Neural crest cell (in vitro differentiated cells): ENCODE measurements at regions not wholly inside any gene's neighbourhood (a gene's known extent, or its start where the extent isn't known, plus 50 kb on each side); places are given as distances from the start of the nearest gene placed in this dataset.

Experiments used
- DNase-seq: peaks from one replicate; pipeline ENCODE4 v3.0.0; 2021; ENCODE audit warnings: low read depth, mixed read lengths, low spot score
- H3K27ac Mint-ChIP-seq: one replicate; pipeline ENCODE4 v1.8.0; 2021; ENCODE audit warnings: mild to moderate bottlenecking, mixed read lengths; ENCODE audit not compliant: unreplicated experiment
- H3K27me3 Mint-ChIP-seq: 2 replicates; pipeline ENCODE4 v1.8.0; 2021; ENCODE audit warnings: low read depth, mild to moderate bottlenecking, mixed read lengths
- H3K36me3 Mint-ChIP-seq: 2 replicates; pipeline ENCODE4 v1.8.0; 2021; ENCODE audit warnings: low read depth, mild to moderate bottlenecking, mixed read lengths
- H3K4me1 Mint-ChIP-seq: 2 replicates; pipeline ENCODE4 v1.8.0; 2021; ENCODE audit warnings: mixed read lengths
- H3K4me3 Mint-ChIP-seq: one replicate; pipeline ENCODE4 v1.8.0; 2021; ENCODE audit warnings: mild to moderate bottlenecking, mixed read lengths
- H3K9me3 Mint-ChIP-seq: 2 replicates; pipeline ENCODE4 v1.8.0; 2021; ENCODE audit warnings: mixed read lengths
- CTCF ChIP-seq: fragments of 200-600 bp; sonication (generic); conservative IDR thresholded peaks from 2 replicates; pipeline ENCODE4 v1.5.0; 2021; ENCODE audit warnings: antibody characterized with exemption, mild to moderate bottlenecking

GRCh38 chr5:138702166-138703077 is 50.8 kb upstream of the CTNNA1 start:
- Mint-ChIP-seq H3K4me1 (peaks cover 22% of the 10 kb centered on the region), H3K4me3 (no peak overlapping the region), H3K27ac (no peak overlapping the region), H3K9me3 (no peaks in the 10 kb centered on the region), H3K36me3 (no peaks in the 10 kb centered on the region), H3K27me3 (no peaks in the 10 kb centered on the region)
- DNase-seq: no peak
- TF ChIP-seq CTCF: no peak

- H3K4me1 Mint-ChIP-seq: peaks cover 20% of the 10 kb centered on the region
- H3K27ac Mint-ChIP-seq: no peak overlapping the region
- no peaks in the 10 kb centered on the region for H3K36me3 Mint-ChIP-seq
Observed at GRCh38 chr5:138701678-138702077, 51.5 kb upstream of the CTNNA1 start.

GRCh38 chr5:138700581-138701362 is 52.5 kb upstream of the CTNNA1 start:
- H3K4me3 Mint-ChIP-seq: no peak overlapping the region
- H3K36me3 Mint-ChIP-seq: no peaks in the 10 kb centered on the region
- no peaks in the 10 kb centered on the region for H3K27me3 Mint-ChIP-seq
- H3K9me3 Mint-ChIP-seq: no peaks in the 10 kb centered on the region
- peaks cover 17% of the 10 kb centered on the region for H3K4me1 Mint-ChIP-seq
- DNase-seq: no peak
- no peak for TF ChIP-seq CTCF
- no peak overlapping the region for H3K27ac Mint-ChIP-seq

More at GRCh38 chr5:138701678-138702077, 51.5 kb upstream of the CTNNA1 start:
- Mint-ChIP-seq H3K4me3 (no peak overlapping the region), H3K9me3 (no peaks in the 10 kb centered on the region), H3K27me3 (no peaks in the 10 kb centered on the region)
- no peak for TF ChIP-seq CTCF
- no peak for DNase-seq

- DNase-seq: no peak
- H3K27me3 Mint-ChIP-seq: no peaks in the 10 kb centered on the region
- no peaks in the 10 kb centered on the region for H3K36me3 Mint-ChIP-seq
- H3K4me3 Mint-ChIP-seq: no peak overlapping the region
- no peaks in the 10 kb centered on the region for H3K9me3 Mint-ChIP-seq
- TF ChIP-seq CTCF: no peak
- H3K4me1 Mint-ChIP-seq: peaks cover 8% of the 10 kb centered on the region
- H3K27ac Mint-ChIP-seq: peak overlapping the region; percentile 67
Observed at GRCh38 chr5:138699482-138699881, 53.7 kb upstream of the CTNNA1 start.

GRCh38 chr5:138698713-138699112 is 54.5 kb upstream of the CTNNA1 start:
- DNase-seq: no peak
- peak overlapping the region; percentile 73 for H3K27ac Mint-ChIP-seq

More at GRCh38 chr5:138698713-138699112, 54.5 kb upstream of the CTNNA1 start:
- H3K9me3 Mint-ChIP-seq: no peaks in the 10 kb centered on the region
- H3K27me3 Mint-ChIP-seq: no peaks in the 10 kb centered on the region
- H3K36me3 Mint-ChIP-seq: no peaks in the 10 kb centered on the region
- peaks cover 8% of the 10 kb centered on the region for H3K4me1 Mint-ChIP-seq
- no peak for TF ChIP-seq CTCF
- H3K4me3 Mint-ChIP-seq: no peak overlapping the region
